ENCODE measurements at regions not wholly inside any gene's neighbourhood (a gene's known extent, or its start where the extent isn't known, plus 50 kb on each side); places are given as distances from the start of the nearest gene placed in this dataset.
"Not testable (repeated sequence)": the region's sequence is repeated elsewhere in the genome, so short reads cannot be mapped to it uniquely, and the experiment has no call there.

GRCh38 chr10:124167925-124168324 is 74.5 kb upstream of the CHST15 start:
- H3K27me3 ChIP-seq (ENCODE audit: control insufficient read depth, insufficient read depth, low read length); H3K9me1 ChIP-seq (ENCODE audit: insufficient read depth, low read length); H3K9ac ChIP-seq (ENCODE audit: low read depth, low read length); in situ Hi-C loops (cut with MboI; ENCODE audit: low sequenced_read_pairs); DNase-seq; H2BK15ac ChIP-seq (ENCODE audit: low read depth, low read length); H3K4me2 ChIP-seq (ENCODE audit: low read depth, low read length); H2AFZ ChIP-seq (replicated peaks; ENCODE audit: low read length, poor library complexity); H3K14ac ChIP-seq (replicated peaks; ENCODE audit: low read depth, low read length); H4K5ac ChIP-seq (ENCODE audit: low read depth, low read length); H3K9me3 ChIP-seq (ENCODE audit: control insufficient read depth, insufficient read depth, low read length); ATAC-seq (ENCODE audit: low read depth); H3K36me3 ChIP-seq (ENCODE audit: control insufficient read depth, insufficient read depth, low read length); H2AK9ac ChIP-seq (replicated peaks; ENCODE audit: low read depth, low read length, poor library complexity); intact Hi-C loops (cut with micrococcal nuclease); H4K20me1 ChIP-seq (ENCODE audit: insufficient read depth, low read length); dilution Hi-C loops (cut with HindIII; ENCODE audit: low sequenced_read_pairs, unreplicated experiment); H3K23ac ChIP-seq (ENCODE audit: low read depth, low read length); POLR2A ChIA-PET (ENCODE audit: unreplicated experiment); H3K4me1 ChIP-seq (ENCODE audit: control insufficient read depth, insufficient read depth, low read length); H4K8ac ChIP-seq (ENCODE audit: low read depth in 2 of 2, low read length in 2 of 2); H4K91ac ChIP-seq (ENCODE audit: insufficient read depth, low read depth, low read length); H2AK5ac ChIP-seq (ENCODE audit: low read depth, low read length); H3K4me3 ChIP-seq (ENCODE audit: insufficient read depth, low read depth, low read length); H3K4ac ChIP-seq (ENCODE audit: low read depth, low read length); H3K27ac ChIP-seq (ENCODE audit: insufficient read depth, low read length); H3K79me1 ChIP-seq (ENCODE audit: low read depth in 1 of 2, low read length in 2 of 2); H2BK20ac ChIP-seq (ENCODE audit: low read depth, low read length); H3K18ac ChIP-seq (ENCODE audit: low read depth, low read length); CTCF ChIA-PET; H2BK120ac ChIP-seq (ENCODE audit: low read depth, low read length); H2BK5ac ChIP-seq (ENCODE audit: low read depth, low read length, poor library complexity, severe bottlenecking); BruUV-seq (replicated peaks); H3K56ac ChIP-seq (ENCODE audit: extremely low read depth, insufficient read depth, low read length): not testable (repeated sequence)
- WGBS, 2 experiments (ENCODE audit: extremely low coverage in 2 of 2, insufficient read length in 1 of 2), result no CpG with 5 or more reads among the region's 5 CpGs
